ENCODE measurements at regions not wholly inside any gene's neighbourhood (a gene's known extent, or its start where the extent isn't known, plus 50 kb on each side); places are given as distances from the start of the nearest gene placed in this dataset.
A peak's percentile ranks its signal among the peaks of the same experiment; 100 is the strongest.

GRCh38 chr2:118557791-118558190, 289.7 kb downstream of the EN1 start:
- H3K4ac ChIP-seq (ENCODE audit: low read depth in 1 of 2, low read length in 2 of 2) = no peak overlapping the region
- H3K23ac ChIP-seq (ENCODE audit: low read length in 2 of 2) = no peak overlapping the region
- no peak overlapping the region for H3K4me2 ChIP-seq (ENCODE audit: low read length, poor library complexity, severe bottlenecking)
- no peaks in the 10 kb centered on the region for H3K27me3 ChIP-seq (ENCODE audit: control insufficient read depth in 1 of 2, insufficient read depth in 1 of 2, low read length in 2 of 2)
- no peak overlapping the region for H2BK120ac ChIP-seq (ENCODE audit: low read depth, low read length)
- DNase-seq = no peak
- no peak overlapping the region for H4K91ac ChIP-seq (ENCODE audit: low read length)
- H3K18ac ChIP-seq (ENCODE audit: low read depth in 1 of 2, low read length in 2 of 2) = no peak overlapping the region
- no peak overlapping the region for H3K27ac ChIP-seq (ENCODE audit: low read length, poor library complexity, severe bottlenecking)
- H2AK5ac ChIP-seq (ENCODE audit: low read length, severe bottlenecking) = no peak overlapping the region
- H3K14ac ChIP-seq (ENCODE audit: low read length in 2 of 2) = no peak overlapping the region
- H3K9ac ChIP-seq (ENCODE audit: low read length) = no peak overlapping the region
- WGBS = 80% methylated on average over 6 of the region's 9 CpGs
- H2AFZ ChIP-seq (ENCODE audit: low read depth, low read length) = no peak overlapping the region
- no peaks in the 10 kb centered on the region for H3K9me3 ChIP-seq (ENCODE audit: control insufficient read depth, low read length)
- no peak overlapping the region for H4K8ac ChIP-seq (ENCODE audit: low read length)
- no peaks in the 10 kb centered on the region for H3K36me3 ChIP-seq (ENCODE audit: control insufficient read depth in 1 of 2, insufficient read depth in 2 of 2, low read depth in 1 of 2, low read length in 2 of 2)
- no peak overlapping the region for H2BK12ac ChIP-seq (ENCODE audit: low read length in 2 of 2)
- no peaks in the 10 kb centered on the region for H3K79me1 ChIP-seq (replicated peaks; ENCODE audit: low read length, poor library complexity, severe bottlenecking)
- no peak overlapping the region for H2BK5ac ChIP-seq (ENCODE audit: low read depth, low read length, poor library complexity, severe bottlenecking)
- H3K4me3 ChIP-seq (ENCODE audit: insufficient read depth in 1 of 2, low read depth in 1 of 2, low read length in 2 of 2) = no peak overlapping the region
- H2BK15ac ChIP-seq (ENCODE audit: low read depth, poor library complexity, severe bottlenecking) = no peak overlapping the region
- no peaks in the 10 kb centered on the region for H3K4me1 ChIP-seq (ENCODE audit: control insufficient read depth, insufficient read depth, low read depth, low read length)

GRCh38 chr2:118557016-118557415, 290.4 kb downstream of the EN1 start:
- H3K4me1 ChIP-seq (ENCODE audit: control insufficient read depth, insufficient read depth, low read depth, low read length) = no peaks in the 10 kb centered on the region
- no peaks in the 10 kb centered on the region for H3K27me3 ChIP-seq (ENCODE audit: control insufficient read depth in 1 of 2, insufficient read depth in 1 of 2, low read length in 2 of 2)
- no peak overlapping the region for H3K14ac ChIP-seq (ENCODE audit: low read length in 2 of 2)
- no peak for DNase-seq
- no peak overlapping the region for H2BK120ac ChIP-seq (ENCODE audit: low read depth, low read length)
- H3K23ac ChIP-seq (ENCODE audit: low read length in 2 of 2) = no peak overlapping the region
- 89% methylated on average over 5 of the region's 5 CpGs for WGBS
- no peak overlapping the region for H4K8ac ChIP-seq (ENCODE audit: low read length)
- H3K4me2 ChIP-seq (ENCODE audit: low read length, poor library complexity, severe bottlenecking) = no peak overlapping the region
- no peak overlapping the region for H2AK5ac ChIP-seq (ENCODE audit: low read length, severe bottlenecking)
- H3K4me3 ChIP-seq (ENCODE audit: insufficient read depth in 1 of 2, low read depth in 1 of 2, low read length in 2 of 2) = no peak overlapping the region
- H3K36me3 ChIP-seq (ENCODE audit: control insufficient read depth in 1 of 2, insufficient read depth in 2 of 2, low read depth in 1 of 2, low read length in 2 of 2) = no peaks in the 10 kb centered on the region
- no peak overlapping the region for H3K27ac ChIP-seq (ENCODE audit: low read length, poor library complexity, severe bottlenecking)
- no peak overlapping the region for H4K91ac ChIP-seq (ENCODE audit: low read length)
- H3K9ac ChIP-seq (ENCODE audit: low read length) = no peak overlapping the region
- no peaks in the 10 kb centered on the region for H3K9me3 ChIP-seq (ENCODE audit: control insufficient read depth, low read length)
- H3K79me1 ChIP-seq (replicated peaks; ENCODE audit: low read length, poor library complexity, severe bottlenecking) = no peaks in the 10 kb centered on the region
- no peak overlapping the region for H2BK5ac ChIP-seq (ENCODE audit: low read depth, low read length, poor library complexity, severe bottlenecking)
- no peak overlapping the region for H2BK15ac ChIP-seq (ENCODE audit: low read depth, poor library complexity, severe bottlenecking)
- H3K18ac ChIP-seq (ENCODE audit: low read depth in 1 of 2, low read length in 2 of 2) = no peak overlapping the region
- H2BK12ac ChIP-seq (ENCODE audit: low read length in 2 of 2) = no peak overlapping the region
- peak overlapping the region; percentile 14 for H2AFZ ChIP-seq (ENCODE audit: low read depth, low read length)
- no peak overlapping the region for H3K4ac ChIP-seq (ENCODE audit: low read depth in 1 of 2, low read length in 2 of 2)

GRCh38 chr2:118554616-118555015, 292.8 kb downstream of the EN1 start:
- Histone ChIP-seq H2BK15ac (ENCODE audit: low read depth, poor library complexity, severe bottlenecking) (no peak overlapping the region), H3K9ac (ENCODE audit: low read length) (no peak overlapping the region), H3K23ac (ENCODE audit: low read length in 2 of 2) (no peak overlapping the region), H4K8ac (ENCODE audit: low read length) (no peak overlapping the region), H3K9me3 (ENCODE audit: control insufficient read depth, low read length) (no peaks in the 10 kb centered on the region), H3K4me3 (ENCODE audit: insufficient read depth in 1 of 2, low read depth in 1 of 2, low read length in 2 of 2) (no peak overlapping the region), H2BK5ac (ENCODE audit: low read depth, low read length, poor library complexity, severe bottlenecking) (no peak overlapping the region), H3K27me3 (ENCODE audit: control insufficient read depth in 1 of 2, insufficient read depth in 1 of 2, low read length in 2 of 2) (no peaks in the 10 kb centered on the region), H3K18ac (ENCODE audit: low read depth in 1 of 2, low read length in 2 of 2) (no peak overlapping the region), H2BK120ac (ENCODE audit: low read depth, low read length) (no peak overlapping the region), H3K36me3 (ENCODE audit: control insufficient read depth in 1 of 2, insufficient read depth in 2 of 2, low read depth in 1 of 2, low read length in 2 of 2) (no peaks in the 10 kb centered on the region), H4K91ac (ENCODE audit: low read length) (no peak overlapping the region), H3K27ac (ENCODE audit: low read length, poor library complexity, severe bottlenecking) (no peak overlapping the region), H3K4me2 (ENCODE audit: low read length, poor library complexity, severe bottlenecking) (no peak overlapping the region), H2BK12ac (ENCODE audit: low read length in 2 of 2) (no peak overlapping the region), H3K14ac (ENCODE audit: low read length in 2 of 2) (no peak overlapping the region), H2AFZ (ENCODE audit: low read depth, low read length) (no peak overlapping the region), H3K4ac (ENCODE audit: low read depth in 1 of 2, low read length in 2 of 2) (no peak overlapping the region), H2AK5ac (ENCODE audit: low read length, severe bottlenecking) (no peak overlapping the region), H3K79me1 (replicated peaks; ENCODE audit: low read length, poor library complexity, severe bottlenecking) (no peaks in the 10 kb centered on the region), H3K4me1 (ENCODE audit: control insufficient read depth, insufficient read depth, low read depth, low read length) (no peaks in the 10 kb centered on the region)
- 90% methylated on average over 3 of the region's 4 CpGs for whole genome bisulfite sequencing
- DNase-seq = no peak

- WGBS = 75% methylated on average over 1 of the region's 1 CpG
- no peak overlapping the region for H3K9ac ChIP-seq (ENCODE audit: low read length)
Measured at GRCh38 chr2:118549503-118549902, 297.9 kb downstream of the EN1 start.

More at GRCh38 chr2:118549503-118549902, 297.9 kb downstream of the EN1 start:
- no peaks in the 10 kb centered on the region for H3K27me3 ChIP-seq (ENCODE audit: control insufficient read depth in 1 of 2, insufficient read depth in 1 of 2, low read length in 2 of 2)
- no peak overlapping the region for H2BK5ac ChIP-seq (ENCODE audit: low read depth, low read length, poor library complexity, severe bottlenecking)
- no peak overlapping the region for H3K4me2 ChIP-seq (ENCODE audit: low read length, poor library complexity, severe bottlenecking)
- no peak overlapping the region for H4K8ac ChIP-seq (ENCODE audit: low read length)
- H3K23ac ChIP-seq (ENCODE audit: low read length in 2 of 2) = no peak overlapping the region
- H3K79me1 ChIP-seq (replicated peaks; ENCODE audit: low read length, poor library complexity, severe bottlenecking) = no peaks in the 10 kb centered on the region
- no peak overlapping the region for H2BK15ac ChIP-seq (ENCODE audit: low read depth, poor library complexity, severe bottlenecking)
- no peak overlapping the region for H2AK5ac ChIP-seq (ENCODE audit: low read length, severe bottlenecking)
- H2AFZ ChIP-seq (ENCODE audit: low read depth, low read length) = no peak overlapping the region
- no peak for DNase-seq
- H3K4ac ChIP-seq (ENCODE audit: low read depth in 1 of 2, low read length in 2 of 2) = no peak overlapping the region
- H4K91ac ChIP-seq (ENCODE audit: low read length) = no peak overlapping the region
- H3K4me3 ChIP-seq (ENCODE audit: insufficient read depth in 1 of 2, low read depth in 1 of 2, low read length in 2 of 2) = no peak overlapping the region
- no peak overlapping the region for H3K27ac ChIP-seq (ENCODE audit: low read length, poor library complexity, severe bottlenecking)
- H3K9me3 ChIP-seq (ENCODE audit: control insufficient read depth, low read length) = no peaks in the 10 kb centered on the region
- H3K18ac ChIP-seq (ENCODE audit: low read depth in 1 of 2, low read length in 2 of 2) = no peak overlapping the region
- no peak overlapping the region for H3K14ac ChIP-seq (ENCODE audit: low read length in 2 of 2)
- no peak overlapping the region for H2BK120ac ChIP-seq (ENCODE audit: low read depth, low read length)
- H2BK12ac ChIP-seq (ENCODE audit: low read length in 2 of 2) = no peak overlapping the region
- H3K4me1 ChIP-seq (ENCODE audit: control insufficient read depth, insufficient read depth, low read depth, low read length) = no peaks in the 10 kb centered on the region
- H3K36me3 ChIP-seq (ENCODE audit: control insufficient read depth in 1 of 2, insufficient read depth in 2 of 2, low read depth in 1 of 2, low read length in 2 of 2) = no peaks in the 10 kb centered on the region
